ENCODE measurements at regions not wholly inside any gene's neighbourhood (a gene's known extent, or its start where the extent isn't known, plus 50 kb on each side); places are given as distances from the start of the nearest gene placed in this dataset.

DNA sequence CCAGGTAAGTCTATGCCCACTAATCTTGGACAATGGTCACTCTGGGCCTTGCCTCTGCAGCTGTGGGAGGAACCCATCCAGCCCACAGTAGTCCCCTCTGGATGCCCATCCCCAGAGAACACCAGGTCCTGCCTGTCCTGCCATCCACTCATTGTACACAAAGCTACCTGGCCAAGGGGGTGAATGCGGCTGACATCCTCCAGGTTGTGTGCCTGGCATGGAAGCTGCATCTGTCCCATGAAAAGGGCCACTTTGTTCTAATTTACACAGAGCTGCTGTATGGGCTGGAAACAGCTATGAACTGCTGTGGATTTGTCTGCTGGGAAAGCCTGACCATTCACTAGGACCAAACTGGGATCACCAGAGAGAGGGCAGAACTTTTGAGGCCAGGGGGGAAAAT lies 324.8 kb downstream of the LRFN2 start:
- intact Hi-C loops (cut with micrococcal nuclease): no loop called here

GRCh38 chr6:40258531-40258930 lies 324.3 kb upstream of the MOCS1 start:
- H3K27ac ChIP-seq (ENCODE audit: low read depth, low read length): no peak overlapping the region
- H3K36me3 Mint-ChIP-seq: no peaks in the 10 kb centered on the region
- CTCF ChIA-PET: no interaction called here
- H3K9me3 ChIP-seq (ENCODE audit: control insufficient read depth in 2 of 3, low read length in 3 of 3): no peaks in the 10 kb centered on the region
- DNase-seq (no peak), ATAC-seq (no peak)
- intact Hi-C loops (cut with micrococcal nuclease): no loop called here
- no peaks in the 10 kb centered on the region for H3K4me1 ChIP-seq (ENCODE audit: control insufficient read depth in 2 of 2, insufficient read depth in 2 of 2, low read length in 2 of 2)
- no peaks in the 10 kb centered on the region for H3K36me3 ChIP-seq (ENCODE audit: control insufficient read depth in 2 of 3, insufficient read depth in 3 of 3, low read length in 3 of 3)
- H3K4me3 Mint-ChIP-seq: no peak overlapping the region
- H3K27me3 Mint-ChIP-seq: peaks cover 10 to 14% (median 12%) of the 10 kb centered on the region in 5 donors
- no peaks in the 10 kb centered on the region for H3K4me1 Mint-ChIP-seq
- H3K27me3 ChIP-seq (ENCODE audit: control insufficient read depth in 2 of 2, insufficient read depth in 2 of 2, low read length in 2 of 2): no peaks in the 10 kb centered on the region
- H3K27ac Mint-ChIP-seq: no peak overlapping the region
- POLR2A ChIA-PET: no interaction called here
- peaks cover 0 to 12% (median 0%) of the 10 kb centered on the region in 11 donors for H3K9me3 Mint-ChIP-seq
- no peak overlapping the region for H3K4me3 ChIP-seq (ENCODE audit: low read length)

More for the DNA sequence above, 324.8 kb downstream of the LRFN2 start:
- no peak for ATAC-seq
- ChIA-PET POLR2A (no interaction called here), CTCF (no interaction called here)
- Mint-ChIP-seq H3K4me1 (no peaks in the 10 kb centered on the region), H3K36me3 (no peaks in the 10 kb centered on the region), H3K27me3 (peaks cover 2 to 14% (median 9%) of the 10 kb centered on the region in 5 donors), H3K9me3 (peaks cover 0 to 12% (median 0%) of the 10 kb centered on the region in 11 donors), H3K4me3 (no peak overlapping the region), H3K27ac (no peak overlapping the region)
- no peaks in the 10 kb centered on the region for H3K4me1 ChIP-seq (ENCODE audit: control insufficient read depth in 2 of 2, insufficient read depth in 2 of 2, low read length in 2 of 2)
- H3K27ac ChIP-seq (ENCODE audit: low read depth, low read length): no peak overlapping the region
- no peaks in the 10 kb centered on the region for H3K36me3 ChIP-seq (ENCODE audit: control insufficient read depth in 2 of 3, insufficient read depth in 3 of 3, low read length in 3 of 3)
- DNase-seq: no peak
- no peak overlapping the region for H3K4me3 ChIP-seq (ENCODE audit: low read length)
- H3K27me3 ChIP-seq (ENCODE audit: control insufficient read depth in 2 of 2, insufficient read depth in 2 of 2, low read length in 2 of 2): no peaks in the 10 kb centered on the region
- H3K9me3 ChIP-seq (ENCODE audit: control insufficient read depth in 2 of 3, low read length in 3 of 3): no peaks in the 10 kb centered on the region

DNA sequence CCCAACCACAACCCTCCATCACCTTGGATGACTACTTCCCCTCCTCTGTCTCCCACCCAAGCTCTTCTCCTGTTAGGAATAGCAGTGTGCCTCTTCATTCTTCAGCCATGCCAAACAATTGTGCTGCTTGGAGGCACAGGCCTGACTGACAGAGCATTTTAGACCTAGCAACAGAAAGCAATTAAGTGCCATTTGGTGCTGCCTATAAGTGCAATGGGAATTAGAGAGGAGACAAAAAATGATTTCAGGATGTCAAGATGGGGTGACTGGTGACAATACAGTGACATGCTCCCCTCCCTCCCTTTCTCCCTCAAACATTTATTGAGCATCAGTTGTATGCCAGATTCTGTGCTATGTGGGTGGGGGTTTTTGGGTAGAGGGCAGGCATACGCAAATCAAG lies 322.6 kb upstream of the MOCS1 start:
- Histone ChIP-seq H3K4me1 (ENCODE audit: control insufficient read depth in 2 of 2, insufficient read depth in 2 of 2, low read length in 2 of 2) (no peaks in the 10 kb centered on the region), H3K27me3 (ENCODE audit: control insufficient read depth in 2 of 2, insufficient read depth in 2 of 2, low read length in 2 of 2) (no peaks in the 10 kb centered on the region), H3K36me3 (ENCODE audit: control insufficient read depth in 2 of 3, insufficient read depth in 3 of 3, low read length in 3 of 3) (no peaks in the 10 kb centered on the region), H3K27ac (ENCODE audit: low read depth, low read length) (no peak overlapping the region), H3K9me3 (ENCODE audit: control insufficient read depth in 2 of 3, low read length in 3 of 3) (no peaks in the 10 kb centered on the region), H3K4me3 (ENCODE audit: low read length) (no peak overlapping the region)
- peaks cover 4 to 12% (median 8%) of the 10 kb centered on the region in 5 donors for H3K27me3 Mint-ChIP-seq
- peaks cover 0 to 12% (median 0%) of the 10 kb centered on the region in 11 donors for H3K9me3 Mint-ChIP-seq
- no peak overlapping the region for H3K4me3 Mint-ChIP-seq
- H3K4me1 Mint-ChIP-seq: no peaks in the 10 kb centered on the region
- H3K27ac Mint-ChIP-seq: no peak overlapping the region
- ChIA-PET POLR2A (no interaction called here), CTCF (no interaction called here)
- intact Hi-C loops (cut with micrococcal nuclease): no loop called here
- DNase-seq: no peak
- ATAC-seq: no peak
- H3K36me3 Mint-ChIP-seq: no peaks in the 10 kb centered on the region

DNA sequence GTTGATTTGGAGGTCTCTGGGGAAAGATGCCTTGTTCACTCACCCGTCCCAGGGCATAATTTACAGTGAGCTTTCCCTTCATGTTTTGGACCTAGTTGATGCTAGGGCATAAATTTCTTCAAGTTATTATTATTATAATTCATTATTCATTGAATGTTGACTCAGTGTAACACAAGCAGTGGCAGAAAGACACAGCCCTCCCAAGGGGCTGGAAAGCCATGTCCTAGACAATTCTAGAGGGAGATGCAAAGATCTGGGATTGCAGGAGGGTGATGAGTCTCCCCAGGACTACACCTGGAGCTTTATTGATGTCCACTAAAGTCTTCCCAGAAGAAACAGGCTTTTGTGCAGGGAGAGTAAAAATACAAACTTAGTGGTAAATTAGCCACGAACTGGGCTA lies 322.0 kb upstream of the MOCS1 start:
- Mint-ChIP-seq H3K27ac (no peak overlapping the region), H3K4me3 (no peak overlapping the region), H3K9me3 (peaks cover 0 to 10% (median 0%) of the 10 kb centered on the region in 11 donors), H3K4me1 (no peaks in the 10 kb centered on the region), H3K27me3 (peaks cover 0 to 14% (median 10%) of the 10 kb centered on the region in 5 donors), H3K36me3 (no peaks in the 10 kb centered on the region)
- Histone ChIP-seq H3K27me3 (ENCODE audit: control insufficient read depth in 2 of 2, insufficient read depth in 2 of 2, low read length in 2 of 2) (no peaks in the 10 kb centered on the region), H3K36me3 (ENCODE audit: control insufficient read depth in 2 of 3, insufficient read depth in 3 of 3, low read length in 3 of 3) (no peaks in the 10 kb centered on the region), H3K9me3 (ENCODE audit: control insufficient read depth in 2 of 3, low read length in 3 of 3) (no peaks in the 10 kb centered on the region), H3K4me3 (ENCODE audit: low read length) (no peak overlapping the region), H3K27ac (ENCODE audit: low read depth, low read length) (no peak overlapping the region), H3K4me1 (ENCODE audit: control insufficient read depth in 2 of 2, insufficient read depth in 2 of 2, low read length in 2 of 2) (no peaks in the 10 kb centered on the region)
- ChIA-PET CTCF (no interaction called here), POLR2A (no interaction called here)
- ATAC-seq: no peak
- no peak for DNase-seq
- intact Hi-C loops (cut with micrococcal nuclease): no loop called here

DNA sequence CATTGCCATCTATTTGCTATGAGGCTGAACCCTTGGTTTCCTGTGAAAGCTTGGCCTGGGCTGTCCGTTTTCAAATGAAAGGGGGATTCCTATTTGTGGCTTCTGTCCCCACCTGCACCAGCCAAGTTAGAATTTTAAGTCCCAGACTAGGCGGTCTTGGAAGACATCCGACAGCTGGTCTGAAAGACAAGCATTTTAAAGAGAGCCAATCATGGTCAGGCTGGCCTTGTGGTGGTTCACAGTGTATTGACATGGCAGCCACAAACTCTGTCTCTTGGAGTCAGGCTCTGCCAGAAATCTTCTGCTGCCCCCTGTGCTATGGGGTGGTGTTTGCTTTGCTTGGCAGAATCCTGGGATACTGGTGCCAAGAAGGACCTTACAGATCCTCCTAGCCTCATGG lies 319.2 kb upstream of the MOCS1 start:
- Histone ChIP-seq H3K9me3 (ENCODE audit: control insufficient read depth in 2 of 3, low read length in 3 of 3) (no peaks in the 10 kb centered on the region), H3K4me3 (ENCODE audit: low read length) (no peak overlapping the region), H3K36me3 (ENCODE audit: control insufficient read depth in 2 of 3, insufficient read depth in 3 of 3, low read length in 3 of 3) (no peaks in the 10 kb centered on the region), H3K4me1 (ENCODE audit: control insufficient read depth in 2 of 2, insufficient read depth in 2 of 2, low read length in 2 of 2) (no peaks in the 10 kb centered on the region), H3K27ac (ENCODE audit: low read depth, low read length) (no peak overlapping the region), H3K27me3 (ENCODE audit: control insufficient read depth in 2 of 2, insufficient read depth in 2 of 2, low read length in 2 of 2) (no peaks in the 10 kb centered on the region)
- Mint-ChIP-seq H3K36me3 (no peaks in the 10 kb centered on the region), H3K4me3 (no peak overlapping the region), H3K27me3 (peaks cover 5 to 19% (median 14%) of the 10 kb centered on the region in 5 donors), H3K27ac (no peak overlapping the region), H3K4me1 (no peaks in the 10 kb centered on the region), H3K9me3 (peaks cover 0 to 1% (median 0%) of the 10 kb centered on the region in 11 donors)
- intact Hi-C loops (cut with micrococcal nuclease): no loop called here
- CTCF ChIA-PET: no interaction called here
- POLR2A ChIA-PET: no interaction called here
- ATAC-seq: no peak
- no peak for DNase-seq

DNA sequence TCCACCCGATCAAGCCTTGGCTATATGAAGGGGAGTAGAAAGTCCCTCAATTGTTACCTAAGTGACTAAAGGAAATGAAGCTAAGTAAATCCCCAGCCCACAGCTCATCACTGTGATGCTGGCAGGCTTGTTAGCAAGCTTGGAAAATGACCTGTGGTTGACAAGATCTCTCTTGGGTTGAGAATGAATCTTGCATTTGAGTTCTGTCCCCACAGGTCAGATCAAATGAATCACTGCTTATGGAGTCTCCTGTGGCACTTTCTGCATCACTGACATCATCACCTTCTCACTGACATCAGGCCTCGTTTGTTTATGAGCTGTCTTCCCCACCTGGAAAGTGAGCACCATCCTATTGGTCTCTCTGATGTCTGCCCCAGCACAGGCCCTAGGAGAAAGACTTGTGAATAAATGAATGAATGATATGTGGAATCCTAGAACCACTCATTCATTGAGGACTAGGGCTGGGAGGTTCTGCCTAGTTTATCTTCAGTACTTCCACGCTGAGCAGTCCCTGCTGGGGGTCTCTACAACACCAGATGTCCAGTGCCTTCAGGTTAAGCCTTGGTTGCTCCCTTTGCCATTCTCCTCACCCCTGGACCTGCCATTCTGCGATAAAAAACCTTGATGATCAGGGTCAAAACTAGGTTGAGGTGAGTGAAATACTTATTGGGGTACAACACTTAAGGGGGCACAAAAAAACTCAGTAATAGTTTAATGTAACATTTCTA lies 318.4 kb upstream of the MOCS1 start:
- H3K4me1 ChIP-seq (ENCODE audit: control insufficient read depth in 2 of 2, insufficient read depth in 2 of 2, low read length in 2 of 2): no peaks in the 10 kb centered on the region
- no peak for DNase-seq
- no peak overlapping the region for H3K27ac ChIP-seq (ENCODE audit: low read depth, low read length)
- H3K4me3 ChIP-seq (ENCODE audit: low read length): no peak overlapping the region
- ATAC-seq: no peak
- no peak overlapping the region for H3K27ac Mint-ChIP-seq
- H3K36me3 ChIP-seq (ENCODE audit: control insufficient read depth in 2 of 3, insufficient read depth in 3 of 3, low read length in 3 of 3): no peaks in the 10 kb centered on the region
- peaks cover 0 to 1% (median 0%) of the 10 kb centered on the region in 11 donors for H3K9me3 Mint-ChIP-seq
- POLR2A ChIA-PET: no interaction called here
- H3K4me1 Mint-ChIP-seq: no peaks in the 10 kb centered on the region
- no peaks in the 10 kb centered on the region for H3K36me3 Mint-ChIP-seq
- H3K4me3 Mint-ChIP-seq: no peak overlapping the region
- intact Hi-C loops (cut with micrococcal nuclease): no loop called here
- peaks cover 8 to 19% (median 16%) of the 10 kb centered on the region in 5 donors for H3K27me3 Mint-ChIP-seq
- no peaks in the 10 kb centered on the region for H3K27me3 ChIP-seq (ENCODE audit: control insufficient read depth in 2 of 2, insufficient read depth in 2 of 2, low read length in 2 of 2)
- CTCF ChIA-PET: no interaction called here
- H3K9me3 ChIP-seq (ENCODE audit: control insufficient read depth in 2 of 3, low read length in 3 of 3): no peaks in the 10 kb centered on the region

GRCh38 chr6:40251637-40252300 lies 317.5 kb upstream of the MOCS1 start:
- no peaks in the 10 kb centered on the region for H3K4me1 ChIP-seq (ENCODE audit: control insufficient read depth in 2 of 2, insufficient read depth in 2 of 2, low read length in 2 of 2)
- no peak overlapping the region for H3K27ac Mint-ChIP-seq
- H3K27me3 Mint-ChIP-seq: peaks cover 10 to 17% (median 16%) of the 10 kb centered on the region in 5 donors
- no peak overlapping the region for H3K4me3 ChIP-seq (ENCODE audit: low read length)
- no peak for ATAC-seq
- H3K27me3 ChIP-seq (ENCODE audit: control insufficient read depth in 2 of 2, insufficient read depth in 2 of 2, low read length in 2 of 2): no peaks in the 10 kb centered on the region
- CTCF ChIA-PET: no interaction called here
- no peak for DNase-seq
- H3K9me3 Mint-ChIP-seq: peaks cover 0 to 1% (median 0%) of the 10 kb centered on the region in 11 donors
- no peaks in the 10 kb centered on the region for H3K36me3 Mint-ChIP-seq
- intact Hi-C loops (cut with micrococcal nuclease): no loop called here
- H3K27ac ChIP-seq (ENCODE audit: low read depth, low read length): no peak overlapping the region
- H3K4me1 Mint-ChIP-seq: no peaks in the 10 kb centered on the region
- no peaks in the 10 kb centered on the region for H3K9me3 ChIP-seq (ENCODE audit: control insufficient read depth in 2 of 3, low read length in 3 of 3)
- H3K4me3 Mint-ChIP-seq: no peak overlapping the region
- POLR2A ChIA-PET: no interaction called here
- no peaks in the 10 kb centered on the region for H3K36me3 ChIP-seq (ENCODE audit: control insufficient read depth in 2 of 3, insufficient read depth in 3 of 3, low read length in 3 of 3)
